ENCODE measurements at regions not wholly inside any gene's neighbourhood (a gene's known extent, or its start where the extent isn't known, plus 50 kb on each side); places are given as distances from the start of the nearest gene placed in this dataset.

DNA sequence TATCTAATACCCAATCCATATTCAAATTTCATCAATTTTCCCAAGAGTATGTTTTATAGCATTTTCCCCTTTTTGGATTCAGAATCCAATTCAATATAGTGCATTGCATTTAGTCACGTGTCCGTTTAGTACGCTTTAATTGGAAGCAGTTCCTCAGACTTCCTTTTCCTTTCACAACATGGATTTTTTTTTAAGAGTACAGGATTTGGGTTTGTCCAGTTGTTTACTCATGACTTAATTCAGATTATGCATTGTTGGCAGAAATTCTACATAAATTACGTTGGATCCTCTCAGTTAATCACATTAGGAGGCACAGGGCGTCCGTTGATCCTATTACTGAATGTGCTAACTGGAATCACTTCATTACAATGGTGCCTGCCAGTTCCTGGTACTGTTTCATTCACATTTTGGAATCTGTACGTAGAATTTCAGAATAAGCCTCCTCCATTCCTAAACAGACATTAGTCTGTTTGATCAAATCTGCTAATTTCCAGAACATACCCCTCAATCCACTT is 70.0 kb upstream of the ATIC start:
- TF ChIP-seq, protein P1, sequence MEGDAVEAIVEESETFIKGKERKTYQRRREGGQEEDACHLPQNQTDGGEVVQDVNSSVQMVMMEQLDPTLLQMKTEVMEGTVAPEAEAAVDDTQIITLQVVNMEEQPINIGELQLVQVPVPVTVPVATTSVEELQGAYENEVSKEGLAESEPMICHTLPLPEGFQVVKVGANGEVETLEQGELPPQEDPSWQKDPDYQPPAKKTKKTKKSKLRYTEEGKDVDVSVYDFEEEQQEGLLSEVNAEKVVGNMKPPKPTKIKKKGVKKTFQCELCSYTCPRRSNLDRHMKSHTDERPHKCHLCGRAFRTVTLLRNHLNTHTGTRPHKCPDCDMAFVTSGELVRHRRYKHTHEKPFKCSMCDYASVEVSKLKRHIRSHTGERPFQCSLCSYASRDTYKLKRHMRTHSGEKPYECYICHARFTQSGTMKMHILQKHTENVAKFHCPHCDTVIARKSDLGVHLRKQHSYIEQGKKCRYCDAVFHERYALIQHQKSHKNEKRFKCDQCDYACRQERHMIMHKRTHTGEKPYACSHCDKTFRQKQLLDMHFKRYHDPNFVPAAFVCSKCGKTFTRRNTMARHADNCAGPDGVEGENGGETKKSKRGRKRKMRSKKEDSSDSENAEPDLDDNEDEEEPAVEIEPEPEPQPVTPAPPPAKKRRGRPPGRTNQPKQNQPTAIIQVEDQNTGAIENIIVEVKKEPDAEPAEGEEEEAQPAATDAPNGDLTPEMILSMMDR (conservative IDR thresholded peaks at IDR 0.05 in 1 of 2, IDR thresholded peaks at IDR 0.05 in 1 of 2; ENCODE audit: extremely low read depth in 1 of 2, insufficient read depth in 1 of 2, low read depth in 1 of 2, low read length in 2 of 2) = no peak
- TF ChIP-seq EZH2 (IDR thresholded peaks at IDR 0.05; ENCODE audit: borderline replicate concordance, low read length) = no peak
